ENCODE measurements at regions not wholly inside any gene's neighbourhood (a gene's known extent, or its start where the extent isn't known, plus 50 kb on each side); places are given as distances from the start of the nearest gene placed in this dataset.

- Histone ChIP-seq H3K4me3 (ENCODE audit: control insufficient read depth in 2 of 3, extremely low read depth in 1 of 3, insufficient read depth in 2 of 3, low read depth in 1 of 3, low read length in 3 of 3) (no peak overlapping the region), H3K4me2 (ENCODE audit: control insufficient read depth, extremely low read depth, insufficient read depth, low read depth, low read length) (no peak overlapping the region), H3K36me3 (ENCODE audit: control insufficient read depth in 2 of 2, extremely low read depth in 1 of 2, insufficient read depth in 2 of 2, low read length in 2 of 2) (no peaks in the 10 kb centered on the region), H3K9ac (ENCODE audit: control insufficient read depth, extremely low read depth, insufficient read depth, low read length) (no peak overlapping the region), H3K79me2 (ENCODE audit: control insufficient read depth, insufficient read depth, low read length) (no peaks in the 10 kb centered on the region), H3K9me3 (ENCODE audit: control insufficient read depth, low read depth, low read length) (no peaks in the 10 kb centered on the region), H3K27me3 (ENCODE audit: control insufficient read depth, extremely low read depth, insufficient read depth, low read length) (no peaks in the 10 kb centered on the region), H3K4me1 (ENCODE audit: control insufficient read depth, extremely low read depth, insufficient read depth, low read length) (peaks cover 13% of the 10 kb centered on the region), H2AFZ (ENCODE audit: control insufficient read depth, low read length) (no peak overlapping the region), H3K27ac (ENCODE audit: control insufficient read depth, insufficient read depth, low read length) (no peak overlapping the region), H3K9me1 (ENCODE audit: control insufficient read depth, extremely low read depth, insufficient read depth, low read length) (peaks cover 2% of the 10 kb centered on the region), H4K20me1 (ENCODE audit: control insufficient read depth, extremely low read depth, insufficient read depth, low read length) (no peaks in the 10 kb centered on the region)
- TF ChIP-seq CTCF (optimal IDR thresholded peaks at IDR 0.05 in 1 of 3, IDR thresholded peaks at IDR 0.05 in 1 of 3, conservative IDR thresholded peaks at IDR 0.05 in 1 of 3; ENCODE audit: extremely low read depth in 1 of 3, insufficient read depth in 2 of 3, low read length in 3 of 3) (no peak), EZH2 (IDR thresholded peaks at IDR 0.05; ENCODE audit: low read length) (no peak)
- DNase-seq (ENCODE audit: low read depth, low spot score), result no peak
- dilution Hi-C loops (cut with MboI; ENCODE audit: extremely low pct_ligation_motif_present, low sequenced_read_pairs), result no loop called here
- no peak for FAIRE-seq
Observed at GRCh38 chr12:124169577-124170284, 125.2 kb upstream of the RFLNA start.

GRCh38 chr12:124170760-124171159 lies 124.1 kb upstream of the RFLNA start:
- dilution Hi-C loops (cut with MboI; ENCODE audit: extremely low pct_ligation_motif_present, low sequenced_read_pairs), result no loop called here
- Histone ChIP-seq H3K4me2 (ENCODE audit: control insufficient read depth, extremely low read depth, insufficient read depth, low read depth, low read length) (no peak overlapping the region), H3K9ac (ENCODE audit: control insufficient read depth, extremely low read depth, insufficient read depth, low read length) (no peak overlapping the region), H3K9me1 (ENCODE audit: control insufficient read depth, extremely low read depth, insufficient read depth, low read length) (peaks cover 2% of the 10 kb centered on the region), H3K27me3 (ENCODE audit: control insufficient read depth, extremely low read depth, insufficient read depth, low read length) (no peaks in the 10 kb centered on the region), H3K36me3 (ENCODE audit: control insufficient read depth in 2 of 2, extremely low read depth in 1 of 2, insufficient read depth in 2 of 2, low read length in 2 of 2) (no peaks in the 10 kb centered on the region), H2AFZ (ENCODE audit: control insufficient read depth, low read length) (no peak overlapping the region), H3K27ac (ENCODE audit: control insufficient read depth, insufficient read depth, low read length) (no peak overlapping the region), H3K4me3 (ENCODE audit: control insufficient read depth in 2 of 3, extremely low read depth in 1 of 3, insufficient read depth in 2 of 3, low read depth in 1 of 3, low read length in 3 of 3) (no peak overlapping the region), H3K9me3 (ENCODE audit: control insufficient read depth, low read depth, low read length) (no peaks in the 10 kb centered on the region), H4K20me1 (ENCODE audit: control insufficient read depth, extremely low read depth, insufficient read depth, low read length) (no peaks in the 10 kb centered on the region), H3K79me2 (ENCODE audit: control insufficient read depth, insufficient read depth, low read length) (no peaks in the 10 kb centered on the region), H3K4me1 (ENCODE audit: control insufficient read depth, extremely low read depth, insufficient read depth, low read length) (peaks cover 13% of the 10 kb centered on the region)
- TF ChIP-seq CTCF (optimal IDR thresholded peaks at IDR 0.05 in 1 of 3, IDR thresholded peaks at IDR 0.05 in 1 of 3, conservative IDR thresholded peaks at IDR 0.05 in 1 of 3; ENCODE audit: extremely low read depth in 1 of 3, insufficient read depth in 2 of 3, low read length in 3 of 3) (no peak), EZH2 (IDR thresholded peaks at IDR 0.05; ENCODE audit: low read length) (no peak)
- no peak for FAIRE-seq
- DNase-seq (ENCODE audit: low read depth, low spot score), result no peak

All from keratinocyte (primary cell).